Caco-2 (cell line): ENCODE measurements at regions not wholly inside any gene's neighbourhood (a gene's known extent, or its start where the extent isn't known, plus 50 kb on each side); places are given as distances from the start of the nearest gene placed in this dataset.

Experiments used
- BruUV-seq: library from RNA; stranded (reverse); fragments of 400-500 nt; replicated peaks from 2 replicates; lab custom pipeline; 2021; lab: Mats Ljungman, UMichigan
- CTCF ChIA-PET: fragments of 300-600 bp; sonication (Branson Sonifier 250); formaldehyde crosslinking; loops from one replicate; lab custom pipeline; 2022; ENCODE audit warnings: antibody characterized with exemption; lab: Charles Lee
- POLR2A ChIA-PET: fragments of 300-600 bp; sonication (Branson Sonifier 250); formaldehyde crosslinking; loops from one replicate; lab custom pipeline; 2022; ENCODE audit warnings: antibody characterized with exemption; lab: Charles Lee
- DNase-seq, 2 experiments: peaks; one replicate each; pipeline versions ENCODE4 v3.0.0 to v3.0.0-alpha.2; 2020 to 2022
- H3K27me3 ChIP-seq: replicated peaks from 2 replicates; pipeline ENCODE4 v1.6.0; 2011; ENCODE audit warnings: low read length; ENCODE audit not compliant: control insufficient read depth, insufficient read depth
- H3K36me3 ChIP-seq: 2 replicates; pipeline ENCODE4 v1.5.1; 2011; ENCODE audit warnings: low read length; ENCODE audit not compliant: control insufficient read depth, insufficient read depth
- H3K4me1 ChIP-seq: fragments of 250-450 bp; sonication (Bioruptor Pico); 2 replicates; pipeline ENCODE4 v1.5.1; 2020; ENCODE audit warnings: mild to moderate bottlenecking
- H3K4me3 ChIP-seq: 2 replicates; pipeline ENCODE4 v1.5.1; 2011; ENCODE audit warnings: low read depth, mild to moderate bottlenecking, control low read depth, low read length
- H3K9me3 ChIP-seq: fragments of 250-450 bp; sonication (Bioruptor Pico); 2 replicates; pipeline ENCODE4 v1.5.1; 2020; ENCODE audit warnings: mild to moderate bottlenecking, moderate library complexity
- H3K27ac Mint-ChIP-seq: one replicate; pipeline ENCODE4 v1.8.0; 2022; ENCODE audit warnings: mixed read lengths; ENCODE audit not compliant: unreplicated experiment
- H3K27me3 Mint-ChIP-seq: one replicate; pipeline ENCODE4 v1.8.0; 2022; ENCODE audit warnings: mixed read lengths; ENCODE audit not compliant: insufficient read depth, unreplicated experiment
- H3K36me3 Mint-ChIP-seq: one replicate; pipeline ENCODE4 v1.8.0; 2022; ENCODE audit warnings: mild to moderate bottlenecking, mixed read lengths; ENCODE audit not compliant: insufficient read depth, unreplicated experiment
- H3K4me1 Mint-ChIP-seq: one replicate; pipeline ENCODE4 v1.8.0; 2022; ENCODE audit warnings: low read depth, mixed read lengths; ENCODE audit not compliant: unreplicated experiment
- H3K4me3 Mint-ChIP-seq: one replicate; pipeline ENCODE4 v1.8.0; 2022; ENCODE audit warnings: mild to moderate bottlenecking, moderate library complexity, mixed read lengths; ENCODE audit not compliant: unreplicated experiment
- H3K9me3 Mint-ChIP-seq: one replicate; pipeline ENCODE4 v1.8.0; 2022; ENCODE audit warnings: mixed read lengths; ENCODE audit not compliant: unreplicated experiment
- CTCF ChIP-seq, 2 experiments: fragments of 200-600 bp in 1 of 2; IDR thresholded peaks; 1 replicate in 1 of 2; 2 replicates in 1 of 2; pipeline versions ENCODE4 v1.5.1 to v1.8.0; 2011 to 2022; ENCODE audit warnings: antibody characterized with exemption in 1 of 2, control low read depth in 1 of 2, inconsistent platforms in 1 of 2, low read depth in 1 of 2, low read length in 1 of 2, mild to moderate bottlenecking in 1 of 2, moderate library complexity in 1 of 2; ENCODE audit not compliant: insufficient read depth in 1 of 2, severe bottlenecking in 1 of 2, unreplicated experiment in 1 of 2
- intact Hi-C: fragments of 100-400 bp; cut with micrococcal nuclease; formaldehyde crosslinking; loops from one replicate; pipeline ENCODE4 v1.10.0; 2022; ENCODE audit not compliant: unreplicated experiment

GRCh38 chr2:144812288-144812687 is 292.4 kb upstream of the ZEB2 start:
- no peak overlapping the region for H3K27ac Mint-ChIP-seq
- H3K9me3 ChIP-seq: no peaks in the 10 kb centered on the region
- TF ChIP-seq CTCF (IDR thresholded peaks at IDR 0.05; ENCODE audit: insufficient read depth in 1 of 2, low read depth in 1 of 2, low read length in 1 of 2, severe bottlenecking in 1 of 2, unreplicated experiment in 1 of 2): no peak
- H3K27me3 Mint-ChIP-seq: peaks cover 5% of the 10 kb centered on the region
- no peaks in the 10 kb centered on the region for H3K9me3 Mint-ChIP-seq
- no peak overlapping the region for H3K4me3 ChIP-seq
- H3K36me3 Mint-ChIP-seq: no peaks in the 10 kb centered on the region
- CTCF ChIA-PET: no interaction called here
- POLR2A ChIA-PET: no interaction called here
- no peaks in the 10 kb centered on the region for H3K4me1 ChIP-seq
- no peaks in the 10 kb centered on the region for H3K36me3 ChIP-seq
- BruUV-seq: no TSS peak
- no peak for DNase-seq
- H3K4me3 Mint-ChIP-seq: no peak overlapping the region
- intact Hi-C loops: no loop called here
- no peaks in the 10 kb centered on the region for H3K27me3 ChIP-seq
- no peaks in the 10 kb centered on the region for H3K4me1 Mint-ChIP-seq

DNA sequence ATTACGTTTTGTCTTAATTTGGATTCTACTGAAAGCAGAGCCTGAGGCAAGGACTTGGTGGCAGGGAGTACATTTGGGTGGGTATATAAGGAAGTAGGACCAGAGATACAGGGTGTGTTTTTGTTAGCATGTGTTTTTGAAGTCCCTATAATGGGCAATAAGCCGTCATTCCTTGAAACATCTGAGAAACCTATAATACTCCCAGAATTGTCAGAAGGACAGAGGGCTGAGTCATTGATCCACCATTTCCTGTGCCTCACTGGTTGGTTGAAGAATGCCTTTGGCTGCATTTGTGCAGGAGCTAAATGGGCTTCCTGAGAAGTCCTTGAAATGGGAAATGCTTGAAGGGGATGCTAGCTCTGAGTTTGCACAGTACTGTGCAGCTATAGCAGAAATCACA is 281.8 kb upstream of the ZEB2 start:
- POLR2A ChIA-PET: no interaction called here
- CTCF ChIA-PET: no interaction called here

DNA sequence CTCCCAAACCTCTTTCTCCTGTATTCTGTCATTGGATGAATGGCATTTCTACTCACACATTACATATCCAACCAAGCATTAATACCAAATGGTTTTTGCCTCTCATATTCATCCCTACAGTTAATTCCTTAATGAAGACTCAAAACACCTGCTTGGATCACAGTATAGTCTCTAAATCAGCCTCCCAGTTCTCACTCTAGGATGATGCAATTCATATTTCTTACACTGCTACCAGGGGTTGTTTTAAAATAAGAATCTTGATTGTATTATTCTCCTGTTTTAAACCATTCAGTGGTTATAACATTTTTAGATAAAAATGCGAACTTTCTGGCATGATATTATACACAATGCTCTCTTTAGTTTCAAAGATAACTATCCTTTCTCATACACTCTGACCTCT is 281.4 kb upstream of the ZEB2 start:
- intact Hi-C loops: no loop called here
- ChIA-PET POLR2A (no interaction called here), CTCF (no interaction called here)
- Histone ChIP-seq H3K36me3 (no peaks in the 10 kb centered on the region), H3K4me3 (no peak overlapping the region), H3K4me1 (no peaks in the 10 kb centered on the region), H3K9me3 (no peaks in the 10 kb centered on the region), H3K27me3 (no peaks in the 10 kb centered on the region)
- Mint-ChIP-seq H3K27me3 (peaks cover 20% of the 10 kb centered on the region), H3K27ac (no peak overlapping the region), H3K4me1 (no peaks in the 10 kb centered on the region), H3K4me3 (no peak overlapping the region), H3K9me3 (no peaks in the 10 kb centered on the region), H3K36me3 (no peaks in the 10 kb centered on the region)
- no peak for TF ChIP-seq CTCF (IDR thresholded peaks at IDR 0.05; ENCODE audit: insufficient read depth in 1 of 2, low read depth in 1 of 2, low read length in 1 of 2, severe bottlenecking in 1 of 2, unreplicated experiment in 1 of 2)
- no peak for DNase-seq
- no TSS peak for BruUV-seq

More for the DNA sequence above, 281.8 kb upstream of the ZEB2 start:
- no peak overlapping the region for H3K4me3 ChIP-seq
- no peak for TF ChIP-seq CTCF (IDR thresholded peaks at IDR 0.05; ENCODE audit: insufficient read depth in 1 of 2, low read depth in 1 of 2, low read length in 1 of 2, severe bottlenecking in 1 of 2, unreplicated experiment in 1 of 2)
- no peaks in the 10 kb centered on the region for H3K27me3 ChIP-seq
- Mint-ChIP-seq H3K36me3 (no peaks in the 10 kb centered on the region), H3K9me3 (no peaks in the 10 kb centered on the region), H3K4me1 (no peaks in the 10 kb centered on the region), H3K4me3 (no peak overlapping the region), H3K27me3 (peaks cover 20% of the 10 kb centered on the region), H3K27ac (no peak overlapping the region)
- BruUV-seq: no TSS peak
- no peak for DNase-seq
- intact Hi-C loops: no loop called here
- H3K4me1 ChIP-seq: no peaks in the 10 kb centered on the region
- H3K9me3 ChIP-seq: no peaks in the 10 kb centered on the region
- H3K36me3 ChIP-seq: no peaks in the 10 kb centered on the region
